ENCODE measurements at regions not wholly inside any gene's neighbourhood (a gene's known extent, or its start where the extent isn't known, plus 50 kb on each side); places are given as distances from the start of the nearest gene placed in this dataset.

DNA sequence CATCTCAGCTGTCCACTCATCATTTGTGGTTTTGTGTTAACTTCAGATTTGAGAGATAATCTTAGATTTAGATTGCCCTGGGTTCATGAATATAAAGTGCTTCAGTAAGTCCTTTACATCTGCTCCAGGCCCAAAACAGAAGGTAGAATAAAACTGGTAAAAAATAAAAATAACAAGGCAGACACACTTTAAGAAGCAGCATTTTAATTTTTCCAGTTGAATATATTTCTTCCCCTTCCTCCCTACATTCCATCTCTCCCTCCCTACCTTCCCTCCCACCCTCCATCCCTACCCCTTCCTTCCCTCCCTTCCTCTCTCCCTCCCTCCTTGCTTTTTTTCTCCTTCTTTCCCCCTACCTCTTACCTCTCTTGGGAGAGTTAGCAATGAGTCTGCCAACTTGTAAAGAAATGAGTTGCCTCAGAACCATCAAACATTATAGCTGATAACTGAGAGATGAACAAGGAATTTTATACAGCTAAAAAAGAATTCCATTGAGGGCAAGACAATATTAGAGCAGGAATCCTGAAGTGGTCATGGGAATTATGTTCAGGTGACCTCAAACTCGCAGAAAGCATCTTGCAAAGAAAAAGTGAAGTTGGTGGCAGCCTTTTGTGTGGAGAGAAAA lies 145.0 kb upstream of the SOX4 start:
- H3K4me1 ChIP-seq = no peaks in the 10 kb centered on the region
- TF ChIP-seq CTCF (IDR thresholded peaks at IDR 0.05) (no peak), EP300 (IDR thresholded peaks at IDR 0.05) (no peak), POLR2A (IDR thresholded peaks at IDR 0.05) (no peak), POLR2AphosphoS5 (IDR thresholded peaks at IDR 0.05) (no peak)
- ATAC-seq = no peak
- no peaks in the 10 kb centered on the region for H3K36me3 ChIP-seq
- no peak overlapping the region for H3K4me3 ChIP-seq
- H3K27ac ChIP-seq = no peak overlapping the region
- no peaks in the 10 kb centered on the region for H3K9me3 ChIP-seq
- WGBS, 2 donors (ENCODE audit: low coverage in 1 of 2) = 86% methylated on average over 1 of the region's 1 CpG; no CpG with 5 or more reads in 1 of the 2 donors
- no peaks in the 10 kb centered on the region for H3K27me3 ChIP-seq

- ATAC-seq = no peak
- 87 to 94% methylated on average over 3 to 4 of the region's 4 CpGs for WGBS, 2 donors (ENCODE audit: low coverage in 1 of 2)
- no peak overlapping the region for H3K4me3 ChIP-seq
- no peaks in the 10 kb centered on the region for H3K9me3 ChIP-seq
- TF ChIP-seq CTCF (IDR thresholded peaks at IDR 0.05) = no peak
- H3K4me1 ChIP-seq = no peaks in the 10 kb centered on the region
- no peak overlapping the region for H3K27ac ChIP-seq
- no peaks in the 10 kb centered on the region for H3K36me3 ChIP-seq
- no peaks in the 10 kb centered on the region for H3K27me3 ChIP-seq
Observed at GRCh38 chr6:21450149-21450548, 143.4 kb upstream of the SOX4 start.

DNA sequence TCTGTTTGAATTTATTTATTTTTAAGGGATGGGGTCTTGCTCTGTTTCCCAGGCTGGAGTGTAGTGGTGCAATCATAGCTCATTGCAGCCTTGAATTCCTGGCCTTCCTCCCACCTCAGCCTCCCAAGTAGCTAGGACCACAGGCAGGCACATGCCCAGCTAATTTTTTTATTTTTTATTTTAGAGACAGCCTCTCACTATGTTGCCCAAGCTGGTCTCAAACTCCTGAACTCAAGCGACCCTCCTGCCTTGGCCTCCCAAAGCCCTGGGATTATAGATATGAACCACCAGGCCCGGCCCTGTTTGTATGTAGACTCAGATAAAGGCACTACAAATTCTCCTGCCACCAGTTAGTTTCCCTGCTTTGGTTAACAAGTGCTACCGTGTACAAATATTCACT lies 142.9 kb upstream of the SOX4 start:
- H3K9me3 ChIP-seq = no peaks in the 10 kb centered on the region
- 74% methylated on average over 3 of the region's 3 CpGs; no CpG with 5 or more reads in 1 of the 2 donors for WGBS, 2 donors (ENCODE audit: low coverage in 1 of 2)

GRCh38 chr6:21451546-21452013 lies 142.0 kb upstream of the SOX4 start:
- WGBS, 2 donors (ENCODE audit: low coverage in 1 of 2) = 54 to 64% methylated on average over 3 of the region's 3 CpGs
- no peaks in the 10 kb centered on the region for H3K4me1 ChIP-seq
- TF ChIP-seq POLR2A (IDR thresholded peaks at IDR 0.05) (no peak), CTCF (IDR thresholded peaks at IDR 0.05) (no peak), POLR2AphosphoS5 (IDR thresholded peaks at IDR 0.05) (no peak), EP300 (IDR thresholded peaks at IDR 0.05) (no peak)

More for the DNA sequence above, 142.9 kb upstream of the SOX4 start:
- Histone ChIP-seq H3K27me3 (no peaks in the 10 kb centered on the region), H3K4me1 (no peaks in the 10 kb centered on the region), H3K36me3 (no peaks in the 10 kb centered on the region), H3K27ac (no peak overlapping the region), H3K4me3 (no peak overlapping the region)
- ATAC-seq = no peak
- TF ChIP-seq POLR2AphosphoS5 (IDR thresholded peaks at IDR 0.05) (no peak), POLR2A (IDR thresholded peaks at IDR 0.05) (no peak), EP300 (IDR thresholded peaks at IDR 0.05) (no peak), CTCF (IDR thresholded peaks at IDR 0.05) (no peak)

GRCh38 chr6:21454262-21454661 lies 139.3 kb upstream of the SOX4 start:
- TF ChIP-seq CTCF (IDR thresholded peaks at IDR 0.05) = no peak
- TF ChIP-seq EP300 (IDR thresholded peaks at IDR 0.05) = no peak
- TF ChIP-seq POLR2A (IDR thresholded peaks at IDR 0.05) = no peak
- TF ChIP-seq POLR2AphosphoS5 (IDR thresholded peaks at IDR 0.05) = no peak
- Histone ChIP-seq H3K27ac (no peak overlapping the region), H3K27me3 (no peaks in the 10 kb centered on the region), H3K4me3 (no peak overlapping the region), H3K4me1 (no peaks in the 10 kb centered on the region), H3K36me3 (no peaks in the 10 kb centered on the region), H3K9me3 (no peaks in the 10 kb centered on the region)
- WGBS, 2 donors (ENCODE audit: low coverage in 1 of 2) = 65 to 83% methylated on average over 1 to 2 of the region's 2 CpGs
- no peak for ATAC-seq

More at GRCh38 chr6:21451546-21452013, 142.0 kb upstream of the SOX4 start:
- no peaks in the 10 kb centered on the region for H3K36me3 ChIP-seq
- no peak overlapping the region for H3K27ac ChIP-seq
- H3K27me3 ChIP-seq = no peaks in the 10 kb centered on the region
- no peak overlapping the region for H3K4me3 ChIP-seq
- ATAC-seq = no peak
- no peaks in the 10 kb centered on the region for H3K9me3 ChIP-seq
